ENCODE measurements at regions not wholly inside any gene's neighbourhood (a gene's known extent, or its start where the extent isn't known, plus 50 kb on each side); places are given as distances from the start of the nearest gene placed in this dataset.

DNA sequence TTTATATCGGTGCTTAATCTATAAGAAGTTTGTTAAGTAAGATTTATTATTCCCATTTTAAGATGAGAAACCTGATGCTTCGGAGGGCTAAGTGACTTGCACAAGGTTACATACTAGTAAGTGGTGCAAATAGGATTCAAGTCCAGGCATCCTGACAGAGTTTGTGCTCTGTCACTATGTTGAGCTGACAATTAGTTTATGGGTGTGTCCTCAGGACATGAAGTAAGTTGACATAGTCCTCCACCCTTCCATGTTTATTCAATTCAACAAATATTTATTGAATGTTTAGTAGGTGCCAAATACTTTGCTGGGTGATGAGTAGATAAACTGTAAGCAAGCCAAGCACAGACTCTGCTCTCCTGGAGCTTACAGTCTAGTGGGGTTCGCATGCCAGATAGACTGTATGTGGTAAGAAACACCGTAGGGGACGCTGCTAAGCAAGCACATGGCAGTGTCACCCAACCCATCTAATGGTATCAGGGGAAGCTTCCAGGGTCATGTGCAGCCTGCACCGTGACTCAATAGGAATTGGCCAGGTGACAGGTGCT is 342.7 kb upstream of the SATB1 start:
- TF ChIP-seq POLR2A (IDR thresholded peaks at IDR 0.05), result no peak
- TF ChIP-seq, protein P1, sequence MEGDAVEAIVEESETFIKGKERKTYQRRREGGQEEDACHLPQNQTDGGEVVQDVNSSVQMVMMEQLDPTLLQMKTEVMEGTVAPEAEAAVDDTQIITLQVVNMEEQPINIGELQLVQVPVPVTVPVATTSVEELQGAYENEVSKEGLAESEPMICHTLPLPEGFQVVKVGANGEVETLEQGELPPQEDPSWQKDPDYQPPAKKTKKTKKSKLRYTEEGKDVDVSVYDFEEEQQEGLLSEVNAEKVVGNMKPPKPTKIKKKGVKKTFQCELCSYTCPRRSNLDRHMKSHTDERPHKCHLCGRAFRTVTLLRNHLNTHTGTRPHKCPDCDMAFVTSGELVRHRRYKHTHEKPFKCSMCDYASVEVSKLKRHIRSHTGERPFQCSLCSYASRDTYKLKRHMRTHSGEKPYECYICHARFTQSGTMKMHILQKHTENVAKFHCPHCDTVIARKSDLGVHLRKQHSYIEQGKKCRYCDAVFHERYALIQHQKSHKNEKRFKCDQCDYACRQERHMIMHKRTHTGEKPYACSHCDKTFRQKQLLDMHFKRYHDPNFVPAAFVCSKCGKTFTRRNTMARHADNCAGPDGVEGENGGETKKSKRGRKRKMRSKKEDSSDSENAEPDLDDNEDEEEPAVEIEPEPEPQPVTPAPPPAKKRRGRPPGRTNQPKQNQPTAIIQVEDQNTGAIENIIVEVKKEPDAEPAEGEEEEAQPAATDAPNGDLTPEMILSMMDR (IDR thresholded peaks at IDR 0.05), result no peak
